Muscle of arm (tissue), 1 donor: ENCODE measurements at regions not wholly inside any gene's neighbourhood (a gene's known extent, or its start where the extent isn't known, plus 50 kb on each side); places are given as distances from the start of the nearest gene placed in this dataset.
"Not testable (repeated sequence)": the region's sequence is repeated elsewhere in the genome, so short reads cannot be mapped to it uniquely, and the experiment has no call there.

Experiments
- DNase-seq: peaks from one replicate; pipeline ENCODE4 v3.0.0-alpha.2; 2013

DNA sequence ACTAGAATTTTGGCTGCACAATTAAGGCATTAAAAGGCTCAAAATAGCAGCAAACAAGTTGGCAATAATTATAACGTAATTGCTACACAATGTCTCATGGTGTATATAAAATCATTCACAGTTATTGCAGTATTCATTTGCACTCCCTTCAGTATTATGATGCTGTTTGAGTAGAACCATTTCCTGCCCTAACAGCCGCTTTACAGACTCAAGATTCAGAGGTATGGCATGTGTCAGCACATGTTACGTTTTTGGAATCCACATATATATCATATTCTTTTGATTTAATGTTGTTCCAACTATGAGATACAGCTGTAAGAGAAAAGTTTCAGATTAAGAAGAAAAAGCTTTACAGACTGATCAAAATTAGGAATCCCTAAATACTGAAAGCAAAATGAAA, 56.3 kb upstream of the NCKAP5 start:
- DNase-seq: no peak

GRCh38 chr2:133627741-133628140, 59.5 kb upstream of the NCKAP5 start:
- no peak for DNase-seq

DNA sequence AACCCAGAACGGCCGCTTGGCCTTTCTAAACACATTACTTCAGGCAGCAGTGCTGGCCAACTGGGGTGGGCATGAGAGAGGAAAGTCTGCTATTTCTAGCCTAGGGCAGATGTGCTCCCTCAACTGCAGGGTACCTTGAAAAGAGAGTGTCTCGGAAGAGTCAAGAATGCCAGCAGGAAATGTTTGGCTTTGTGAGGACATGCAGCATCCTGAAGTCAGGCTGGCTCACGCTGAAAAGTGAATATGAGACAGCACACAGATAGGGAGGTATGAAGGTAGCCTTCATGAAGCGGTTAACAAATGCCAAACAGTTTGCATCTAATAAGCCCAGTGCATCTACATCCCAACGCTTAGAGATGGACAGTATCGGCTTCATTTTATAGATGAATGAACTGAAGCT, 65.0 kb upstream of the NCKAP5 start:
- no peak for DNase-seq

GRCh38 chr2:133633881-133634409, 65.7 kb upstream of the NCKAP5 start:
- peak; percentile 57 for DNase-seq

- no peak for DNase-seq
Measured at GRCh38 chr2:133635131-133635530, 66.9 kb upstream of the NCKAP5 start.

DNA sequence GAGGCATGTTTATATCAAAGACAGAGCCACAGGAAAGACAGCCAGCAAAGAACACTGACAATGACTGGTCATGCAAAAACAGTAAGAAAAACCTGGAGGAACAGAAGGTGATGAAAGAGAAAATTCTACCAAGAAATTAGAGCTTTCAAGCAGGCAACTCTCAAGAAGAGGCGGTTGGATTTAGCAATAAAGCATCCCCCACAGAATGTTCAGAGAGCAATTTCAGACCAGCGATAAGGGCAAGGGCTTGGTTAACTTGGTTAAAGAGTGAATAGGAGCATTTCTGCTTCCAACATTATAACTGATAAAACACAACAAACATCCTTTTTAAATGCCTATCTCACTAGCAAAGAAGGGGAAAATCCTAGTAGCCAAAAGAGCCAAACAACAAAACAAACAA, 68.0 kb upstream of the NCKAP5 start:
- no peak for DNase-seq

GRCh38 chr2:133640103-133640502, 71.8 kb upstream of the NCKAP5 start:
- no peak for DNase-seq

DNA sequence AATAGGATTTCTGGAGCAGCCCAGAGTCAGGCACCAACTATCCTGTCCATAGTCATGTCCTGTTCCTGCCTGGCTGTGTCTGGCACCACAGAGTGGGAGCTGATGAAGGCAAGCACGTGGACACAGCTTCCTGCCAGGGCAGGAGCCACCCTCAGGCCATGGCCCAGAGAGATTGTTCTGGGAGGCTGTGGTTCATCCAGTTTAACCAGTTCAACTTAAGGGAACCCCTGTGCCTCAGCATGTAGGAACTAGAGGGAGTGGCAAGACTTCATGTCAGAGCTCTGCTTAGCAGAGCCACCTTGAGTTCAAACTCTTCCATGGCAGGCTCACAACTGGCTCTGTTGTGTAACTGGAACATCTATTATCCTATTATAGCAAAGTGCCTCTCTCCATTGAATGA, 73.2 kb upstream of the NCKAP5 start:
- DNase-seq: no peak

GRCh38 chr2:133641942-133642725, 73.9 kb upstream of the NCKAP5 start:
- DNase-seq: no peak

- no peak for DNase-seq
Measured at GRCh38 chr2:133642791-133643191, 74.5 kb upstream of the NCKAP5 start.

DNA sequence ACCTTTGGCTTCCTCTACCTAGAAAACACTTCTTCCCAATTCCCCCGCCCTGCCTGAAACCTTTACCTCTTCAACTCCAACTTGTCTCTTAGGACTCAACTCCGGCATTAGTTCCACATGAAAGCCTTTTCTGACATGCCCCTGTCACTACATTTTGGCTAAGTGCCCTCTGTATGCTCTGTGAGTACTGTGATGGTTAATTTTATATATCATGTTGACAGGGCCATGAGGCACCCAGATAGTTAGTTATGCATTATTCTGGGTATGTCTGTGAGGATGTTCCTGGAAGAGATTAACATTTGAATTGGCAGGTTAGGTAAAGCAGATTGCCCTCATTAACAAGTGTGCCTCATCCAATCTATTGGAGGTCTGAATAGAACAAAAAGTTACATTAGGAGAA, 75.6 kb upstream of the NCKAP5 start:
- no peak for DNase-seq

DNA sequence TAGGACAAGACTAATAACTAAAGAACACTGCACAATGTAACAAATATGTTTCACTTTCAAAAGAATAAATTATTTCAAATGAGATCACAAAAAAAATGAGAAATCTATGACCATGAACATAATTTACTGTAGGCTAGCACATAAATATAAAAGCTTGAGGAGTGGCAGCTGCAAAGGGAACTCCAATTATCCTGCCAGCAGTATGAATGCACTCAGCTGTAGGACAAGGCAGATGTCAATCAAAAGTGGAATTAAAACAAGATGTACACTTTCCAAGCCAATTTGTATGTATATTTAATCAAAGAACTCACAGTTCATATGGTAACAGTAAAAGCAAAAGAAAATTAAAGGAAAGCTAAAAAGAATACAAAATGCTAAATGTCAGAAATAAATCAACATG, 76.6 kb upstream of the NCKAP5 start:
- DNase-seq: no peak

GRCh38 chr2:133647386-133647785, 79.1 kb upstream of the NCKAP5 start:
- DNase-seq: not testable (repeated sequence)

GRCh38 chr2:133651861-133652260, 83.6 kb upstream of the NCKAP5 start:
- no peak for DNase-seq

DNA sequence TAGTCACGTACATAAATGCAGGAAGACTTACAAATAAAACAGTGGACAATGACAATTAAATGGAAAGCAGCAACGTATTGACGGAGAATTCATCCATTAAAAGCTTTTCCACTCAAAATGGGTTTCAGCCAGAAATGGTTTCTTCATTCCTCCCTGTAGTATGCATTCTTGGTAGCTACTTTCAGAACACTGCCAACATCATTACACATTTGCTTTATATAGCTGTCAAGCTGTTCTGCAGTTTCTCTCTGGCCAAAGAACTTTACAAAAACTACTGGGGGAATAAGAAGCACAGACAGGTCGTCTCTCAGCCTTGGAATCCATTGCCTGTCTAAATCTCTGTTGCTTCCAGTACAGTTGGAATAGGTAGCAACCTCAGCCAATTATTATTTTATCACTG, 84.1 kb upstream of the NCKAP5 start:
- DNase-seq: peak; percentile 89

DNA sequence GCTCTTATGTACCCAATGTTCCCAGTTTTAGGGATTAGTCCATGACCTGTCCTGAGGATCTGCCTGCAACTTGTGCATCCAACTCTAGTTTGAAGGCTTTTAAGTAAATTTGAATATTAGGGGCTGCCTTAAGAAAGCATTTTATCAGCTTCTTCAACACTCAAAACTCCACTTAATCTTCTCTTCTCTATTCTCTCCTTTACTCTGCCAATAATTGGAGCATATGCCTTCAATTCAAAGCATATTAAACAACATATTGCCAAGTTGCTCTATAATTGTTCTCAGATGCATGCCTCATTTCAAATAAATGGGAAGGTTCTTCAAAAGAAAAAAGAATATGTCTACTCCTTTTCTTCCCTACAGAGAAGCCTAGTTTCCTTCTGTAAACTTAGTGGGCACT, 84.8 kb upstream of the NCKAP5 start:
- peak; percentile 66 for DNase-seq

- no peak for DNase-seq
Measured at GRCh38 chr2:133654949-133655348, 86.7 kb upstream of the NCKAP5 start.

GRCh38 chr2:133655610-133656009, 87.3 kb upstream of the NCKAP5 start:
- no peak for DNase-seq

DNA sequence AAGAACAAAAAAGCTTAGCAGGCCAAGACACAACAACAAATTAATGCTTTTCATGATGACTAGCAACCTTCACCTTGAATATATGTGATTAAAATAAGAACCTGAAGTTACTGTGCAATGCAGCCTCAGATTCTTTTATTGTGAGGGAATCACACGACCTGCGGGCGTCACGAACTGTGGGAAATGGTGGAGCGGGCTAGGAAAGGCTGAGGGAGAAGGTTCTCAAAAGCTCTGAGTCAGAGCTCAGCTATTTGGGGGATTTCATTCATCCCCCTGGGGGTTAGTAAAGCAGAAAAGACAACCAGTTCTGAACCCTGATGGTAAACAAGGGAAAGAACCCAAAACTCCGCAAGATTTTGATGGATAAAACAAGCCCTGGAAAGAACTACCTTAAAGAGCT, 89.3 kb upstream of the NCKAP5 start:
- no peak for DNase-seq

DNA sequence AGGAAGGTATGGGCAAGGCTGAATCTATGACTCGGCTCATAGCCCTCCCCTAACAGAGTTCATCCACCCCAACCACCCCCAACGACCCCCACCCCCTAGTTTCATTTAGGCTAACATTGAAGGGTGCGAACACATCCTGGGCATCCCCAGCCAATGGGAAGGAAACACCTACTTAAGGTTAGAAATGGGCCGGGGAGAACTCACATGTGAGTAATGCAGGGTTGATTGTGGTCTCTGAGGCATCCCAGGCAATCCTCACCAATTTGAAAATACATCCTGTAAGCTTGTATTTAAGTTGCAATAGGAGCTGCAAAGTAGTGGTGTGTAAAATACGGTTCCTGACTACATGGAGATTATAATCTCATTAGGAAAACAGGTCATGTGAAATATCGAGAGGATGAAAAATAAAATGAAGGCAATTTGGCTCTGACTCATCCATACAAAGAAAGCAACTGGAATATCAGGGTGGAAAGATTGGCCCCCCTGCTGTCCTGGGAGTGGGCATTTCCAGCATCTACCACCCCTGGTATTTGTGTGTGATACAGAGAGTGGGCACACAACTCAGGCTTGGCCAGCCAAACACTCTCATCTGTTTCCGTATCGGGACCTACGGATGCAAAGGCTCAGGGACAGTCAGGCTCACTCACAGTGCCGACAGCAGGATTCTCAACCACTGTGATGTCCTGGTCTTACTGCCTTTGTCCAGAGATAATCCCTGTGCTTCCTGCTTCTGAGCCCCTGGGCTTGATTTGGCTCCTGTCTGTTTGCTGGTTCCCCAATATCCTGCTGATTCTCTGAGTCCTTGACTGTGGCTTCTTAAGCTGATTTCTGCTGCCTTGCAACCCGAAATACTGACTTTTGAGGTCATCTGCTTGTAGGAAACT, 90.0 kb upstream of the NCKAP5 start:
- no peak for DNase-seq

- no peak for DNase-seq
Measured at GRCh38 chr2:133660510-133660909, 92.2 kb upstream of the NCKAP5 start.

DNA sequence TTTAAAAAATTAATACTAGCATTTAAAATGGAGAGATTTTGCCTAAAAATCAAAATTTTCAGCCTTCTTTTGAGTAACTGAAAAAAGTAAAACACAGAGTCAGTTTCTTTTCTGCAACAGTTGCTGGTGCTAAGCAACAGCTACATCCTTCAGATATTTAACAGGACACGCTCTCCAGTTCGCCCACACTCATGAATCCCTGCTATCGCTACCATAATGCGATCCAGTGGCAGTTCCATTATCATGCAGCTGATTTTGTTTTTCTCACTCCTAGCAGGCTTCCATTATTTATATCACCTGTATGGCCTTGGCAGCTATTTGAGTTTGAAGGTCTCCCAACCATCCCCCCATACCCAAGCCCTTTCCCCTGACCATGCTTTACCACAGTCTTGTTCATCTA, 93.1 kb upstream of the NCKAP5 start:
- DNase-seq: no peak

GRCh38 chr2:133666621-133667020, 98.4 kb upstream of the NCKAP5 start:
- no peak for DNase-seq
